RCC 7860 (cell line): ENCODE measurements at regions not wholly inside any gene's neighbourhood (a gene's known extent, or its start where the extent isn't known, plus 50 kb on each side); places are given as distances from the start of the nearest gene placed in this dataset.

Experiments used
- DNase-seq: peaks from one replicate; pipeline ENCODE4 v3.0.0-alpha.2; 2015; ENCODE audit warnings: low spot score
- FAIRE-seq: peaks from 2 replicates; lab custom pipeline; 2012; peaks lifted over from hg19 to GRCh38; lab: Jason Lieb, UNC

- FAIRE-seq: no peak
Measured at GRCh38 chr13:105319875-105320274, 1215.6 kb downstream of the EFNB2 start.

GRCh38 chr13:105316731-105317130 lies 1218.7 kb downstream of the EFNB2 start:
- FAIRE-seq: no peak
- DNase-seq: no peak

More at GRCh38 chr13:105319875-105320274, 1215.6 kb downstream of the EFNB2 start:
- DNase-seq: no peak

- DNase-seq (no peak), FAIRE-seq (no peak)
Measured at GRCh38 chr13:105312906-105313305, 1222.6 kb downstream of the EFNB2 start.

GRCh38 chr13:105311094-105311493 lies 1224.4 kb downstream of the EFNB2 start:
- no peak for DNase-seq
- FAIRE-seq: no peak

DNA sequence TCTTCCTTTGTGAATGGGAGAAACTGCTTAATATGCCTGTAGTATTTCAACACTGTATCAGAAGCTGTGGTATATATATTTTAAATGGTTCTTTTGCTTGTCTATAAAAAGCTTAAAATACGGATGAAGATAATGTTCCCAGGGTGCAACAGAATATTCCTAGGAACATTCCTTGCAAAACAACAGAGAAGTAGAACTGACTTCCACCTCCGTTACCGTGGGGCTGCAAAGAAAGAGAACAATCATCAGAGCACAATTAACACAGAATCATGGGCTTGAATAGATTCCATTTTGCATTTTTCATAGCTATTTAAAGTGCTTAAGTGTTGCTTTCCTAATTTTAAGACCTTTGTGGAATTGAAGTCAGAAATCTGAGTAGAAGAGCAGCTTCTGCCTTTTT lies 1227.7 kb downstream of the EFNB2 start:
- no peak for DNase-seq
- FAIRE-seq: no peak

DNA sequence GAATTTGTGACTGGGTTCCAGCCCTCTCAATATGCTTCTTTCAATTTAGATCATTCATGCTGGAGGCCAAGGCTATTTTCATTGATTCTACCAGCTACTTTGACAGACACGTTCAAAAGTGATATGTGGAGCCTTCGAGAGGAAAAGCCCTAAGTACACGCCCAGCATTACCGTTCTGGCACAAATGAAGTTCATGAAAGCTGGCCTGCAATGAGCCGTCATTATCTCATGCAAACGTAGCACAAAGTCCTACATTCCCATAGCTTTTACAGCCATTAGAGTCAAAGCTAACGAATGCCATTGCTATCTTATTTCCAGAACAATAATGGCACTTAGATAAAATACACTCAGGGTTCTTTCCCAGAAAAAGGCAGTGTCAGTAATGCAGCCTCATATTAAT lies 1237.6 kb downstream of the EFNB2 start:
- FAIRE-seq: no peak
- DNase-seq: no peak

- DNase-seq (no peak), FAIRE-seq (no peak)
Measured at GRCh38 chr13:105291987-105292386, 1243.5 kb downstream of the EFNB2 start.

GRCh38 chr13:105290596-105290995 lies 1244.9 kb downstream of the EFNB2 start:
- FAIRE-seq (no peak), DNase-seq (no peak)

DNA sequence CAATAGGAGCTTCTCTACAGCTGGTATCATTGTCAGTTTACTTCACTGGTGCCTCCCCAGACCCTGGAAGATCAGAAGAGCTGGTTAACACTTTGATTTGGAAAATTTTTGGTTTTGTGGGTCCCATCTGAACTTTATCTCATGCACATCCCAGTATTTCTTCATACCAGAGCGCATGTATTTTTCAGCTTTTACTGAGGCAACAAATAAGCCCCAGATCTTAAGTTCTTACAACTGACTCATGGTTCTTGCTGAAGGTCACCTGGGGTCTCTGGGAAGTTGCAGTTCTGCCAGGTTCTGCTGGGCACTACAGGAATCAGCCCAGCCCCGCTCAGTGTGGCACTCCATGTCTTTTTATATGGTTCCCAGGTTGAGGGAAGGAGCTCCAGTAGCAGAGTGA lies 1249.9 kb downstream of the EFNB2 start:
- no peak for DNase-seq

GRCh38 chr13:105282406-105283285 lies 1252.8 kb downstream of the EFNB2 start:
- FAIRE-seq (no peak), DNase-seq (no peak)

More for the DNA sequence above, 1249.9 kb downstream of the EFNB2 start:
- no peak for FAIRE-seq

GRCh38 chr13:105278943-105279381 lies 1256.5 kb downstream of the EFNB2 start:
- DNase-seq: no peak
- FAIRE-seq: no peak

DNA sequence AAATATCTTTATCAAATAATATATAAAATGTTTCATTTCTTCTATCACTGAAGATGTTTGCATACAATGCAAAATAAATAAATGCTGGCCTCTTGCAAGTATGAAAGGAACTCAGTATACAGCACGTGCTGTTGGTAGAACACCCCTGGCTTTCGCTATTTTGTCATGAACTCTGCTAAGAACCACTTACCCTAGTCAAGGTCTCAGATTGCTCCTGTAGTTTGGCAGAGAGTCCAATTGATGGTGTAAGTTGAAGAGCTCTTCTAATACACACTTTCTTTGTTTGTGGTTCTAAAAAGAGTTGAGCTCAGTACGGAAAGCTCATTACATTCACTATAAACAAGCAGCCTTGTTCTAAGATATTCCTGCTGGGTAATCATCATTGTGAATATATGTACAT lies 1258.9 kb downstream of the EFNB2 start:
- FAIRE-seq (no peak), DNase-seq (no peak)

- DNase-seq (no peak), FAIRE-seq (no peak)
Measured at GRCh38 chr13:105273665-105274222, 1261.7 kb downstream of the EFNB2 start.

- DNase-seq (no peak), FAIRE-seq (no peak)
Measured at GRCh38 chr13:105272660-105273631, 1262.5 kb downstream of the EFNB2 start.

DNA sequence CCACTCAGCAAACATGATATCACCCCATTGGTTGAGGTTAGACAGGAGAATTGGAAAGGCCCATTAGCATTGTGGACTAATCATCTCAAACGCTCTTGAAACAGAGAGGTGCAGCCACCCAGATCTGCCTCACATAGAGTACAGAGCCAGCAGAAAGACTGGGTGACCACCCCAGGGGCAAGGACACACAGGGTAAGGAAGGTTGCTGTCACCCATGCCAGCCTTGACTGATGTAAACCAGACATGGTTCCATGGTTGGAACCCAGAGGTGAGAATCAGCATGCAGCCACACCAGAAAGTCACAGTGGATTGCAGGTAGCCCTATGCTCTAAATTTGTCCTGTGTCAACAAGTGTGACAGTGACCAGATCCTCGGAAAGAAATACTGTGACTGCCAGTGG lies 1268.8 kb downstream of the EFNB2 start:
- FAIRE-seq: no peak
- DNase-seq: no peak

GRCh38 chr13:105262579-105262978 lies 1272.9 kb downstream of the EFNB2 start:
- no peak for FAIRE-seq

GRCh38 chr13:105259426-105259825 lies 1276.0 kb downstream of the EFNB2 start:
- no peak for FAIRE-seq

More at GRCh38 chr13:105262579-105262978, 1272.9 kb downstream of the EFNB2 start:
- no peak for DNase-seq

GRCh38 chr13:105255472-105255871 lies 1280.0 kb downstream of the EFNB2 start:
- FAIRE-seq (no peak), DNase-seq (no peak)

More at GRCh38 chr13:105259426-105259825, 1276.0 kb downstream of the EFNB2 start:
- DNase-seq: no peak

DNA sequence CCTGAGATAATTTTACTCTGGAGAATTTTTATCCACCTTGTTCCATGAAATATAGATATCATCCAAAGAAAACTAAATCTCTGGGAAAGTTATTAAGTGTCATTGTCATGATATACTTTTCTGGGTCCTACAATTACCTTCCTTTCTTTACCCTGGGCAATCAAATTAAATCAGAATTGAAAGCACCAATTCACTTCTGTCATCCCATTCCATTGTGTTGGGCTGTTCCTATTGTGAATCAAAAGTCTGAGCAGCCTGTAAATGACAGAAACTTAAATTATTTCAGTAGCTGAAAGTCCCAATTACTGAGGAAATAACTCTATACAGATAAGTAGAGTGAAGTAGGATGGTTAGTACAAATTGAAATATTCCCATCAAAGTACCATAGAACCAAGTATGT lies 1284.2 kb downstream of the EFNB2 start:
- no peak for DNase-seq
- FAIRE-seq: no peak

- FAIRE-seq: no peak
- no peak for DNase-seq
Measured at GRCh38 chr13:105247830-105248229, 1287.6 kb downstream of the EFNB2 start.

DNA sequence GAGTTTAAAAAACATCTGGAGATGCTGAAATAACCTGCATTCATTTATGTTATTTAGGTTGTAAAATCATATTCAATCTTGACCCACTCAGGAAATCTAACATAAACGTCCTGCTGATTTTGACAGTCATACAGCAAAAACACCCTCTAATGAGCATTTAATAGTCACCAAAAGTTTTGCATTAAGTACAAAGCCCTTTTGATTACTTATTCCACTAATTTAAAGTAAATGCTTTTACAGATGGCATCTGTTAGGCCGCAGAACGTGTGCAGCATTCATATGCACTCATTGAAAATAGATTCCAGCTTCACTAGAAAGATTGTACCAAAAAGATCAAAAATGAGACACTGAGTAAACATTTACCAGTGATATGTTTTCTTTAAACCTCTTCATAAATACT lies 1295.1 kb downstream of the EFNB2 start:
- FAIRE-seq: no peak
- DNase-seq: no peak
